ENCODE measurements at regions not wholly inside any gene's neighbourhood (a gene's known extent, or its start where the extent isn't known, plus 50 kb on each side); places are given as distances from the start of the nearest gene placed in this dataset.

DNA sequence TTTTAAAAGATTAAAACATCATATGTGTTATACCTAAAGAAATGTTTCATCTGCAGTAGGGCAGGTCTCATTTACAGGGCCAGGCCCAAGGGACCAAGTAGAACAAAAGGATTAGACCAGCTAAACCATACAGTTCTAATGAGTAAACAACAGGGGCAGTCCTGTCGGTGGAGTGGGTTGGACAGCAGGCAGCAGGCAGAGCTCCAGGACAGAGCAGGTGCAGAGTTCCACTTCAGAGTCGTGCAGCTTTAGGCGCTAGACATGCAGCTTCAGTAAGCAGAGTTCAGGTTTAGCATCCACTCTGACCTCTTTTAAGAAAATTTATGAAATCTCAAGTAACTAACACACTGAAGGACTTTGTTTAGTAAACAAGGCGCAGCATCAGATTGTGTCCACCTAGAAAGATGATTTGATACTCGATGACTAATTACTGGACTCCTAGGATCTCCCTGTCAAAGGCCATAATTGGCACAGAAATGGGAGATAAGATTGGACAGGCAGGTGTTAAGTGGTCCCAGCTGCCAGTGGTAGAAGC is 487.7 kb upstream of the INTU start:
- intact Hi-C loops (cut with DNase I; ENCODE audit: low total_unique reads): no loop called here
- Histone ChIP-seq H3K27ac (no peak overlapping the region), H3K36me3 (no peaks in the 10 kb centered on the region), H3K4me1 (peaks cover 0 to 23% (median 0%) of the 10 kb centered on the region in 4 donors), H3K4me3 (no peak overlapping the region), H3K9me3 (no peaks in the 10 kb centered on the region), H3K27me3 (no peaks in the 10 kb centered on the region)
- no peak for DNase-seq
- TF ChIP-seq, protein P1, sequence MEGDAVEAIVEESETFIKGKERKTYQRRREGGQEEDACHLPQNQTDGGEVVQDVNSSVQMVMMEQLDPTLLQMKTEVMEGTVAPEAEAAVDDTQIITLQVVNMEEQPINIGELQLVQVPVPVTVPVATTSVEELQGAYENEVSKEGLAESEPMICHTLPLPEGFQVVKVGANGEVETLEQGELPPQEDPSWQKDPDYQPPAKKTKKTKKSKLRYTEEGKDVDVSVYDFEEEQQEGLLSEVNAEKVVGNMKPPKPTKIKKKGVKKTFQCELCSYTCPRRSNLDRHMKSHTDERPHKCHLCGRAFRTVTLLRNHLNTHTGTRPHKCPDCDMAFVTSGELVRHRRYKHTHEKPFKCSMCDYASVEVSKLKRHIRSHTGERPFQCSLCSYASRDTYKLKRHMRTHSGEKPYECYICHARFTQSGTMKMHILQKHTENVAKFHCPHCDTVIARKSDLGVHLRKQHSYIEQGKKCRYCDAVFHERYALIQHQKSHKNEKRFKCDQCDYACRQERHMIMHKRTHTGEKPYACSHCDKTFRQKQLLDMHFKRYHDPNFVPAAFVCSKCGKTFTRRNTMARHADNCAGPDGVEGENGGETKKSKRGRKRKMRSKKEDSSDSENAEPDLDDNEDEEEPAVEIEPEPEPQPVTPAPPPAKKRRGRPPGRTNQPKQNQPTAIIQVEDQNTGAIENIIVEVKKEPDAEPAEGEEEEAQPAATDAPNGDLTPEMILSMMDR (IDR thresholded peaks at IDR 0.05): no peak

DNA sequence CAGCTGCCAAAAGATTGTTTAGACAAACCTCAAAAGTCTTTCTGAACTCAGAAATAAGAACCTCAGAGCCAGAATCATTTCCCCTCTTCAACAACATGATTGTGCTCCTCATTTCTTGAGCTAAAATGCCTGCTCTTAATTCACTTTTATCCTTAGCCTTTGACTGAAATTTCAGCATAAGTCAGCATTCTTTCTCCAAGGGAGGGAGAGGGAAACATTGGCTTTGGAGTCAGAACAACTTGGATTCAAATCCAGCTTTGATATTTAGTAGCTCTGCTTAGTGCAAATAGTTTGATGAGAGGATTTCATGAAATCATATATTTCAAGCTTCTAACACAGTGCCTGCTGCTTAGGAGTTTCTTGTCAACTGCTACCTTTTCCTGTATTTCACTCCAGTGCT is 484.6 kb upstream of the INTU start:
- H3K4me3 ChIP-seq: no peak overlapping the region
- no peak overlapping the region for H3K27ac ChIP-seq
- H3K9me3 ChIP-seq: peaks cover 4 to 7% (median 4%) of the 10 kb centered on the region in 3 donors
- peaks cover 0 to 11% (median 0%) of the 10 kb centered on the region in 4 donors for H3K4me1 ChIP-seq
- TF ChIP-seq, protein P1 (IDR thresholded peaks at IDR 0.05): no peak
- DNase-seq: no peak
- no peaks in the 10 kb centered on the region for H3K36me3 ChIP-seq
- intact Hi-C loops (cut with DNase I; ENCODE audit: low total_unique reads): no loop called here
- no peaks in the 10 kb centered on the region for H3K27me3 ChIP-seq

DNA sequence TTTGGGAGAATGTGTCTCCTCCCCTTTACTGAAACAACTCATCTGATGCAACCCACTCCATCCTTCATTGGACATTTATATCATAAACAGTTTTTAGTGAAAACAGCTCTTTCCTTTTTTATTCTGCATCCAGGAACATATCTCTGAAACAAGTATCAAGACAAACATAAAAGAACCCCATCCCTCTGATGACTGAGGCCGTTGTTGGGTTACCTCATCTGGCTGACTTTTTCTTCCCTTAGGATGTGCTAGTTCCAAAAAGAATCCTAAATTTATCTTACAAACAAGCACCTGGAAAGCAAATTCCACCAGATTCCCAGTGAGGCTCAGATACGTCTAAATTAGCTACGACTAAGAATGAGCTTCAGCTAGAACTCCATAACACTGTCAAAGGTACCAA is 483.7 kb upstream of the INTU start:
- DNase-seq: no peak
- H3K27me3 ChIP-seq: no peaks in the 10 kb centered on the region
- H3K4me3 ChIP-seq: no peak overlapping the region
- peaks cover 0 to 2% (median 0%) of the 10 kb centered on the region in 4 donors for H3K4me1 ChIP-seq
- no peak overlapping the region for H3K27ac ChIP-seq
- TF ChIP-seq, protein P1 (IDR thresholded peaks at IDR 0.05): no peak
- intact Hi-C loops (cut with DNase I; ENCODE audit: low total_unique reads): no loop called here
- H3K36me3 ChIP-seq: no peaks in the 10 kb centered on the region
- peaks cover 4 to 7% (median 4%) of the 10 kb centered on the region in 3 donors for H3K9me3 ChIP-seq

DNA sequence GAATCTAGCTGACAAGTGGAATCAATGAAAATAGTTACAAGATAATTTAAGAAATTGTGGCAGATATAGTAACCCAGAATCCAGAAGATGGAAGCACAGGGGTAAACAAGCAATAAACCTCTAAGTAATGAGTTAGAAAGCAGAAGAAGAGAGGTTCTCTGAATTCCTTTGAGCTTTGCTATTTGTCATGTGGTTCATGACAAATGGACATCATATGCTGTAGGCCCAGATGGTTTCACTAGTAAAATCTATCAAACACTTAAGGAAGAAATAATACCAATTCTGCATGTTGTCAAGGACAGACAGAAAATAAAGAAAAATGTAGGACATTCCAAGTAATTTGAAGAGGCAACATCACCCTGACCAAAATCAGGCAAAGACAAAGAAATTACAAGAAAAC is 480.8 kb upstream of the INTU start:
- TF ChIP-seq, protein P1 (IDR thresholded peaks at IDR 0.05): no peak
- DNase-seq: no peak
- intact Hi-C loops (cut with DNase I; ENCODE audit: low total_unique reads): no loop called here
- Histone ChIP-seq H3K36me3 (no peaks in the 10 kb centered on the region), H3K27ac (no peak overlapping the region), H3K9me3 (peaks cover 4 to 7% (median 4%) of the 10 kb centered on the region in 3 donors), H3K4me3 (no peak overlapping the region), H3K4me1 (no peaks in the 10 kb centered on the region), H3K27me3 (no peaks in the 10 kb centered on the region)

DNA sequence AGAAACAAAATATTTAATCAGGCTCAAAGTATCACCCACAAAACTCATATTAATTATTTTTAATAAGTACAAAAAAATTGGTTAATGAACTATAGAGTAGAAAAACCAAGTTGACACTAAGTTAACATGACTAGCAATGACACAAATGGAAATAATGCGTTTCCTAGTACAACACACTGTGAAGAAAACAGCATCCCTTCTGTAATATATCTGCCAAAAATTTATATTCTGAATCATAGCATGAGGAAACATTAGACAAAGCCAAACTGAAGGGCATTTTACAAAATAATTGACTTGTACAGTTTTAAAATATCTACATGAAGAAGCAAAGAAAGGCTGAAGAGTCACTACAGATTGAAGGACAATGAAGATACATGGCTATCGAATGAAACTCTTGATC is 477.6 kb upstream of the INTU start:
- Histone ChIP-seq H3K9me3 (peaks cover 4 to 7% (median 4%) of the 10 kb centered on the region in 3 donors), H3K27ac (no peak overlapping the region), H3K4me3 (no peak overlapping the region), H3K4me1 (no peaks in the 10 kb centered on the region), H3K27me3 (no peaks in the 10 kb centered on the region), H3K36me3 (no peaks in the 10 kb centered on the region)
- no peak for DNase-seq
- intact Hi-C loops (cut with DNase I; ENCODE audit: low total_unique reads): no loop called here
- TF ChIP-seq, protein P1 (IDR thresholded peaks at IDR 0.05): no peak

DNA sequence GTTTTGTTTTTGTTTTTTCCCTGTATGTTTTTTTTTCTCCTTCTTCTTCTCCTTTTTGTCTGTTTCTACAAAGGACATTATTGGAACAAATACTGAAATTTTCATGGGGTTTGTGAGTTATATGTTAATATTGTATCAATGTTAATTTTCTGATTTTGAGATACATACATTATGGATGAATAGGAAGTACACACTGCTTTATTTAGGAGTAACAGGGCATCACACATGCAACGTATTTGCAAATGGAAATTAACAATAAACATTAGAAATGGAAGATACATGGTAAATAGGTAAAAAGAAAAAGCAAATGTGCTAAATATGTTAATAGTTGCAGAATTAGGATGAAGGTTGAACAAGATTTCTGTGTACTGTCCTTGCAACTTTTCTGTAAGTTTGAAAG is 477.2 kb upstream of the INTU start:
- DNase-seq: no peak
- no peak overlapping the region for H3K4me3 ChIP-seq
- no peaks in the 10 kb centered on the region for H3K36me3 ChIP-seq
- intact Hi-C loops (cut with DNase I; ENCODE audit: low total_unique reads): no loop called here
- no peaks in the 10 kb centered on the region for H3K4me1 ChIP-seq
- TF ChIP-seq, protein P1 (IDR thresholded peaks at IDR 0.05): no peak
- H3K27me3 ChIP-seq: no peaks in the 10 kb centered on the region
- H3K27ac ChIP-seq: no peak overlapping the region
- peaks cover 4 to 7% (median 4%) of the 10 kb centered on the region in 3 donors for H3K9me3 ChIP-seq
